Natural killer cell (primary cell): ENCODE measurements at regions not wholly inside any gene's neighbourhood (a gene's known extent, or its start where the extent isn't known, plus 50 kb on each side); places are given as distances from the start of the nearest gene placed in this dataset.

Experiments used
- ATAC-seq, 3 donors: fragments of 150-1000 bp in 2 of 3; fragments of 200-7000 bp in 1 of 3; cut with Tn5 transposase; 1 replicate in 1 of 3; 2 replicates in 2 of 3; pipeline ENCODE4 v1.10.0; 2021; ENCODE audit warnings: mild to moderate bottlenecking in 2 of 3, moderate library complexity in 2 of 3
- DNase-seq, 2 donors: peaks; one replicate each; pipeline versions ENCODE4 v3.0.0 to v3.0.0-alpha.2; 2013 to 2021; ENCODE audit warnings: mixed read lengths in 1 of 2
- H3K27ac ChIP-seq: one replicate; pipeline ENCODE4 v1.5.1; 2013; ENCODE audit warnings: mild to moderate bottlenecking, low read length
- H3K27me3 ChIP-seq: one replicate; pipeline ENCODE4 v1.6.1; 2013; ENCODE audit warnings: low read length; ENCODE audit not compliant: control insufficient read depth, insufficient read depth
- H3K36me3 ChIP-seq: one replicate; pipeline ENCODE4 v1.6.1; 2013; ENCODE audit warnings: low read length; ENCODE audit not compliant: control insufficient read depth, insufficient read depth
- H3K4me1 ChIP-seq: one replicate; pipeline ENCODE4 v1.6.1; 2013; ENCODE audit warnings: low read length; ENCODE audit not compliant: control insufficient read depth, insufficient read depth
- H3K4me3 ChIP-seq: one replicate; pipeline ENCODE4 v1.5.1; 2013; ENCODE audit warnings: low read length
- H3K9me3 ChIP-seq: one replicate; pipeline ENCODE4 v1.6.1; 2013; ENCODE audit warnings: low read length; ENCODE audit not compliant: control insufficient read depth, insufficient read depth
- H3K27ac Mint-ChIP-seq, 2 donors: one replicate each; pipeline ENCODE4 v1.8.0; 2022; ENCODE audit warnings: mild to moderate bottlenecking in 2 of 2, mixed read lengths in 2 of 2, moderate library complexity in 1 of 2
- H3K27me3 Mint-ChIP-seq, 2 donors: one replicate each; pipeline ENCODE4 v1.8.0; 2022; ENCODE audit warnings: low read depth in 2 of 2, mixed read lengths in 2 of 2
- H3K36me3 Mint-ChIP-seq: one replicate; pipeline ENCODE4 v1.8.0; 2022; ENCODE audit warnings: mixed read lengths
- H3K4me1 Mint-ChIP-seq, 2 donors: one replicate each; pipeline ENCODE4 v1.8.0; 2022; ENCODE audit warnings: mixed read lengths in 2 of 2
- H3K4me3 Mint-ChIP-seq: one replicate; pipeline ENCODE4 v1.8.0; 2022; ENCODE audit warnings: mild to moderate bottlenecking, moderate library complexity, mixed read lengths
- H3K9me3 Mint-ChIP-seq, 2 donors: one replicate each; pipeline ENCODE4 v1.8.0; 2022; ENCODE audit warnings: mixed read lengths in 2 of 2
- WGBS: methylation state at CpG from one replicate; pipeline ENCODE4 v1.1.7; 2013; ENCODE audit warnings: missing lambda C conversion rate; ENCODE audit not compliant: insufficient coverage; 5-methylcytosine and 5-hydroxymethylcytosine counted together
- intact Hi-C: fragments of 100-400 bp; cut with micrococcal nuclease; formaldehyde crosslinking; loops from one replicate; pipeline ENCODE4 v1.14.2; 2022
- TF ChIP-seq, protein P1 (sequence below): fragments of 200-600 bp; IDR thresholded peaks from one replicate; pipeline ENCODE4 v1.8.0; 2022; ENCODE audit warnings: antibody characterized with exemption

DNA sequence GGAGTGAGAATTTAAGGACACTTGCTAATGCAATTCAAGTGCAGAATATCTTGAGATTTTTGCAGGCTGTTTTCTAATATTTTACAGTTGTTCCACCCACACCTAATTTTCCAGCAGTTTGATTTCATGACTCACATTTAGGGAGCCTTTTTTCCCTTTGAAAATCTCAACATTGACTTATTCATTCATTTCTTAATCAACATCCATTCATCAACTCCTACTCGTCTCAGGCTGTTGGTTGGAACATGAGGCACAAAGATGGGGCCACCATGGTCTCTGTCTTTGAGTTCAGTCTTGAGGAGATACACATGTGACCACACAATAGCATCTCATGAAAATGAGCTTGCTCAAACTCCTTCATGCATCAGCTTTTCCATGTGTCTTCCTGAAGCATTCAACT lies 135.6 kb downstream of the UNC5CL start:
- no peaks in the 10 kb centered on the region for H3K36me3 ChIP-seq
- H3K27ac Mint-ChIP-seq = no peak overlapping the region
- no peak for DNase-seq
- H3K9me3 Mint-ChIP-seq = no peaks in the 10 kb centered on the region
- H3K27me3 ChIP-seq = no peaks in the 10 kb centered on the region
- no peaks in the 10 kb centered on the region for H3K9me3 ChIP-seq
- WGBS = 78% methylated on average over 1 of the region's 1 CpG
- no peak overlapping the region for H3K4me3 ChIP-seq
- TF ChIP-seq, protein P1, sequence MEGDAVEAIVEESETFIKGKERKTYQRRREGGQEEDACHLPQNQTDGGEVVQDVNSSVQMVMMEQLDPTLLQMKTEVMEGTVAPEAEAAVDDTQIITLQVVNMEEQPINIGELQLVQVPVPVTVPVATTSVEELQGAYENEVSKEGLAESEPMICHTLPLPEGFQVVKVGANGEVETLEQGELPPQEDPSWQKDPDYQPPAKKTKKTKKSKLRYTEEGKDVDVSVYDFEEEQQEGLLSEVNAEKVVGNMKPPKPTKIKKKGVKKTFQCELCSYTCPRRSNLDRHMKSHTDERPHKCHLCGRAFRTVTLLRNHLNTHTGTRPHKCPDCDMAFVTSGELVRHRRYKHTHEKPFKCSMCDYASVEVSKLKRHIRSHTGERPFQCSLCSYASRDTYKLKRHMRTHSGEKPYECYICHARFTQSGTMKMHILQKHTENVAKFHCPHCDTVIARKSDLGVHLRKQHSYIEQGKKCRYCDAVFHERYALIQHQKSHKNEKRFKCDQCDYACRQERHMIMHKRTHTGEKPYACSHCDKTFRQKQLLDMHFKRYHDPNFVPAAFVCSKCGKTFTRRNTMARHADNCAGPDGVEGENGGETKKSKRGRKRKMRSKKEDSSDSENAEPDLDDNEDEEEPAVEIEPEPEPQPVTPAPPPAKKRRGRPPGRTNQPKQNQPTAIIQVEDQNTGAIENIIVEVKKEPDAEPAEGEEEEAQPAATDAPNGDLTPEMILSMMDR = no peak
- H3K4me1 Mint-ChIP-seq = no peaks in the 10 kb centered on the region
- no peak overlapping the region for H3K27ac ChIP-seq
- H3K4me1 ChIP-seq = no peaks in the 10 kb centered on the region
- intact Hi-C loops = no loop called here
- peaks cover 7 to 18% of the 10 kb centered on the region in 2 donors for H3K27me3 Mint-ChIP-seq
- no peak overlapping the region for H3K4me3 Mint-ChIP-seq
- H3K36me3 Mint-ChIP-seq = no peaks in the 10 kb centered on the region
- no peak for ATAC-seq

DNA sequence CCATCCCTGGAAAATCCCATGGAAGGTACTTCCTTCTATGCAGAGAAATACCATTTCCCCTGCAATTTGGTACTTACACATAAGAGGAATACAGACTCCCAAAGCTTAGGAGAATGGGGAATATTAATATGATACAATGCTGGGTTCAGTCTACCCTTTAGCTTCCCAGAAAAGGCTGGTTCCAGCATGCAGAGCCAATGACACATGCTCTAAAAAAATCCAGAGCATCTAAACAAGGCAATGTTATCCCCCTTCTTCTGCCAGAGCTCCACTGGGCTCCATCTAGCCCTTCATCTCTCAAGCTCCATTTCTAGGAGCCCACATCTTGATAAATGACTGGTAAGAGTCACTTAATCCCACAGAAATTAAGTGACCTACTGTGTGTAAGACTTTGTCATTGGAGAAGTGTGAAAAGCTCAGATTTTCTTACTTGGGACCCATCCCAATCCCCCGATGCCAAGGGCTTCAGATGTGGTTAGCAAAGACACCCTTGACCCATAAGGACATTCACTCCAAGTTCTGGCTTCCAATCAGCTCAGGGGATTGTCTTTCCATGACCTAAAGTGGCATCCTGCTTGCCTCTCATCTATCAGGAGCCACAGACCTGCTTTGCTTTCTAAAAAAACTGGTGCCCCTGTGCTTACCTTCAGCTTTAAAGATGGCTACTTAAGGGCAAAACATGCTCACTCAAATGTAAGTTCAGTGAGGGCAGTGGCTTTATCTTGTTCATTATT lies 137.5 kb downstream of the UNC5CL start:
- intact Hi-C loops = no loop called here
- TF ChIP-seq, protein P1 = no peak
- no peak overlapping the region for H3K4me3 ChIP-seq
- Mint-ChIP-seq H3K4me3 (no peak overlapping the region), H3K36me3 (no peaks in the 10 kb centered on the region), H3K9me3 (no peaks in the 10 kb centered on the region), H3K4me1 (no peaks in the 10 kb centered on the region), H3K27ac (no peak overlapping the region), H3K27me3 (peaks cover 8 to 18% of the 10 kb centered on the region in 2 donors)
- no peaks in the 10 kb centered on the region for H3K9me3 ChIP-seq
- DNase-seq = no peak
- no peaks in the 10 kb centered on the region for H3K4me1 ChIP-seq
- ATAC-seq = no peak
- 87% methylated on average over 1 of the region's 1 CpG for WGBS
- H3K27ac ChIP-seq = no peak overlapping the region
- no peaks in the 10 kb centered on the region for H3K36me3 ChIP-seq
- no peaks in the 10 kb centered on the region for H3K27me3 ChIP-seq

DNA sequence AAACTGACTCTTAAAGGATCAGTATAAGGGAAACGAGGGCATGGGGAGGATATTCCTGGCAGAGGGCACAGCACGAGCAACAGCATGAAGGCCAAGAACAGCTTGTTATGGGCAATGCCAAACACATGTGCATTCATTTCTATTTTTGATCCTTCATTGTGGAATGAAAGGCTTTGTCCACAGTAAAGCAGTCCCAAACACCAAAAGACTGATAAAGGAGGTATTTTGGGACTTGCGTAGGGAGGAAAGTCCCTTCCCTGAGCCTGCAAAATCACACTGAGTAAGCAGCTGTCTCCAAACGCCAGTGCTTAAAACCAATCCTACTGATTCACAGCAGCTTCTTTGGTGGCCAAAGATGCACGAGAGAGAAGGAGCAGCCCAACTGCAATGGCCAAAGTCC lies 138.2 kb downstream of the UNC5CL start:
- ATAC-seq (no peak), DNase-seq (no peak)
- intact Hi-C loops = no loop called here
- no peaks in the 10 kb centered on the region for H3K9me3 Mint-ChIP-seq
- Histone ChIP-seq H3K27ac (no peak overlapping the region), H3K9me3 (no peaks in the 10 kb centered on the region), H3K27me3 (no peaks in the 10 kb centered on the region), H3K4me3 (no peak overlapping the region), H3K4me1 (no peaks in the 10 kb centered on the region), H3K36me3 (no peaks in the 10 kb centered on the region)
- TF ChIP-seq, protein P1 = no peak
- 86% methylated on average over 5 of the region's 5 CpGs for WGBS
- no peak overlapping the region for H3K27ac Mint-ChIP-seq
- H3K4me3 Mint-ChIP-seq = no peak overlapping the region
- no peaks in the 10 kb centered on the region for H3K36me3 Mint-ChIP-seq
- H3K27me3 Mint-ChIP-seq = peaks cover 8 to 18% of the 10 kb centered on the region in 2 donors
- no peaks in the 10 kb centered on the region for H3K4me1 Mint-ChIP-seq

DNA sequence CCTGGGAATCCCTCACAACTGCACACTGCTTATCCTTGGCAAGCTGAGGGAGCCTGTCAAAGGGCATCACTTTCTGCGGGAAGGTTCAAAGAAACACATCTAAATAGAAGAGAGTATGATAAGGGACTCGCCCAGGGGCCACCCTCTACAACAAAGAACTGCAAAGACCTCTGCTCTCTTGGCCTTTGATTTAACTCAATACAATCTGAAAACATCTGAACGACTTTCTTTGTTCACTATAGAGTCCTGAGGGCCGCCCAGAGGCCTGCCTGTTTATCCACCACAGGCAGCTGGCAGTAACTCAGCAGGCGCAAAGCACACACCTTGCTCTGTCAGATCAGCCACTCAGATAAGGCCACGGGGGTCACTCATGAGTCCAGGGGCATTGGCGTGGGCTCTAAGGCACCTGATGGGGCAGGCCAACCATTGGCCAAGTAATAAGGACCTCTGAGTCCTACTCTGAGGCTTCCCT lies 139.3 kb downstream of the UNC5CL start:
- Mint-ChIP-seq H3K4me3 (no peak overlapping the region), H3K4me1 (no peaks in the 10 kb centered on the region), H3K36me3 (no peaks in the 10 kb centered on the region), H3K27ac (no peak overlapping the region), H3K9me3 (no peaks in the 10 kb centered on the region), H3K27me3 (peaks cover 8 to 11% of the 10 kb centered on the region in 2 donors)
- H3K27me3 ChIP-seq = no peaks in the 10 kb centered on the region
- H3K27ac ChIP-seq = no peak overlapping the region
- intact Hi-C loops = no loop called here
- no peaks in the 10 kb centered on the region for H3K9me3 ChIP-seq
- TF ChIP-seq, protein P1 = no peak
- H3K36me3 ChIP-seq = no peaks in the 10 kb centered on the region
- no peak for ATAC-seq
- no peak overlapping the region for H3K4me3 ChIP-seq
- no peaks in the 10 kb centered on the region for H3K4me1 ChIP-seq
- no peak for DNase-seq
- WGBS = 76% methylated on average over 6 of the region's 7 CpGs
